H4 (cell line): ENCODE measurements at regions not wholly inside any gene's neighbourhood (a gene's known extent, or its start where the extent isn't known, plus 50 kb on each side); places are given as distances from the start of the nearest gene placed in this dataset.
"Not testable (repeated sequence)": the region's sequence is repeated elsewhere in the genome, so short reads cannot be mapped to it uniquely, and the experiment has no call there.

ENCODE experiments used
- DNase-seq: peaks from one replicate; pipeline ENCODE4 v3.0.0-alpha.2; 2015; ENCODE audit warnings: low spot score

DNA sequence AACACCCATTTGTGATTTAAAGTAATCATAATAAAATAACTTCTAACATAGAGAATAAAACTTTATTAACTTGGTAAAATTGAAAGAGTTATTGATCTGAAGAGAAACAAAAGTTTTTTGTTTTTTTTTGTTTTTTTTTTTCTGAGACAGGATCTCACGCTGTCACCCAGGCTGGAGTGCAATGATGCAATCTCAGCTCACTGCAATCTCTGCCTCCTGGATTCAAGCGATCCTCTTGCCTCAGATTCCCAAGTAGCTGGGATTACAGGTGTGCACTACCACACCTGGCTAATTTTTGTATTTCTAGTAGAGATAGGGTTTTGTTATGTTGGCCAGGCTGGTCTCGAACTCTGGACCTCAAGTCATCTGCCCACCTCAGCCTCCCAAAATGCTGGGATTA is 116.5 kb upstream of the SPATA31D4 start:
- not testable (repeated sequence) for DNase-seq

DNA sequence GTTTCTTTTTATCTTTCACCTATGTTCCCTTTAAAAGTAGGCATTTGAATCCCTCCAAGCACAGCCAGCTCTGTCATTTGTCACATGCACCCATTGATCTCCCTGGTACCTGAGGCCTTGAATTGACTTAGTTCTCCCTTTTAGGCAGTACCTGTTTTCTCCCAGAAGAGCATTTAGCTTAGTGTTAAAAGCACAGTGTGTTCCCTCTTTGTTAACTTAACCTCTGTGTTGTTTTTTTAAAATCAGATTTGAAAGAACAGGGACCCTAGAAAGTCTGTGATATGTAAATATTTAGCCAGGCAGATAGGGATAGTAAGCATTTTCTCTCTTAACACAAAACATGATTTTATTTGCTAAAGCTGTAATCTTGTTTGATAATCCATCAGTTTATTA is 113.8 kb upstream of the SPATA31D4 start:
- DNase-seq, result no peak

DNA sequence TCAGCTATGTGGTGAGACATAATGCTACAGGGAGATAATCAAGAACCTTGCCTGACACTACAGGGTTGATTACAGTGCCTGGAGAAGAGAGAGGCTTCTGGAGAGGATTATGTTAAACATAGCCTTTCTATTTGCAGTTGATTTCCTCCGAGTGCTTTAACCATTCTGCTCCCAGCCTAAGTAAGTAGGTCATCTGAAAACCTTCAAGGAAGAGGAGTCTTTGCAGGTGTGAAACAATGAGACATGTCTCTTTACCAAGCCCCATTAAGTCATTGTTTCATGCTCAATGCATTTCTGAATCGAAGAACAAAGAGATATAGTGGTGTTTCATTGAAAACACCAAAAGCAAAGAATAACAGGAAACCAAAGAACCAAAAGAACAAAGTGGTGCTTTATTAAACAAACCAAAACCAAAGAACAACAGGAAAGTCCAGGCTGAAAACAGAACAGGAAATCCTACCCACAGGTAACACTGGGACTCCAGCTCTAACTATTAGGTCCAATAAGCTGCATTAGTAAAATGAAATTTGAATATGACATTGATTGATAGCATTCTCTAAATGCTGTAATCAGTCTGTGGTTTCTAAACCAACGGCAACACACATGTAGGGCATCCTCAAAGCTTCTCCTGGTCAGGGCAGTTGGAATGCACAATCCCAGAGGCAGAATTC is 113.3 kb upstream of the SPATA31D4 start:
- no peak for DNase-seq

DNA sequence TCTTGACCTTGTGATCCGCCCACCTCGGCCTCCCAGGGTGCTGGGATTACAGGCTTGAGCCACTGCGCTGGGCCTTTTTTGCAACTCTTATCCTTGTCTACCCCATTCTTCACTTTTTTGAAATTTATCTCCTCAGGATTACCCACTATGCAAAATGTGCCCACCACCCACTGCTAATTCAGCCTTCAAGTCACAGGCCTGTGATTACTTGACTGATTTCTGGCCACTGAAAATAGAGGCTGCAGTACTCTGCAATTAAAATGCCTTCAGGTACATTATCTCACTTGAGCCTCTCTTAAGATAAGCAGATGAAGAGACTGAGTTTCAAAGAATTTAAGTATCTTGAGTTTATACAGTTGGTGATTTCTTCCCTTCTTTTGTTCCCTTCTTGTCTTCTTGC is 112.4 kb upstream of the SPATA31D4 start:
- DNase-seq, result no peak

DNA sequence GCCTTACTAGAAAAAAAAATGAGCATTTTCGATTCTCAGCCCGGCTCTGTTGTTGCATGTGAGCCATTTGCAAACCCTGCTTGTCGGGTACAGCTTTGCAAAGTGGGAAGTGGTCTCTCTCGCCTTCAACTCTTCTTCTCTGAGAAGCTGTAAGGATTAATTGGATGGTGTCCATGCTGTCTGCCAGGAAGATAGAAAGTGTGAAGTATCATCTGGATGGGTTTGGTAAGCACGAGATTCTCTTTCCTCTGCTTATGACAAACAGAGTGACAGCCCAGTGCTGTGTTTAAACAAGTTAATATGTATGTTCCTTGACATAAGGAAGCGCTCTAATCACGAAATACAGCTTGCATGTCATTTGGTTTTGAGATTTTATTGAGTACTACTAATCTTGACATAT is 109.1 kb upstream of the SPATA31D4 start:
- DNase-seq, result no peak

DNA sequence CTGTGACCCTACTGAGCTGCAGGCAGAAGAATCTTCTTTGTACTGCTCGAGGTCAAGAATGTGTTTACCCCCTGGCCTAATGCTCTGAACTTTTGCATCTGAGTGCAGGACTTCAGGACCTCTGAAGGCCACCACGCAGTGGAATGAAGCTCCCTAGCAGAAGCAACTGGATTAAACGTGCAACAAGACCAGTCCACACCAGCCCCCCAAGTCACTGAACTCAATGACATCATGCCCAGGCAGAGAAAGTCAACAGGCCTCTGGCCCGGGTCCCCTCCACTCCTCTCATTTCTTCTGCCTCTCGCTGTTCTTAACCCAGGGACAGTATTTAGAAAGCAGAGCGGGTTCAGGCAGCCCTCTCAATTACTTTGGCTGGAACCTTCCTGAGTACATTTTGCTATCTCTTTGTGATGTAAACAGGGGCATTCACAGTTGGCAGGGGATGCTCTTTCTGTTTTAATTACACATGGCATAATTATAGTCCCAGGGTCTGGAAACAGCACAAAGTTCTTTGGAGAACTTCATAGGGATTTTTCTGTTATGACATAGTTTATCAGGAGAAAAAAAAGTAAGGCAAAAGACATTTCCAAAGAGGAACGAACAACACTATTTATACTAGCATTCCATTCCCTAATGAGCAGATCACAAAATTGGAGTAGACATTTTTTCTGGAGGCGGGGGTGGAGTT is 108.2 kb upstream of the SPATA31D4 start:
- DNase-seq, result no peak

DNA sequence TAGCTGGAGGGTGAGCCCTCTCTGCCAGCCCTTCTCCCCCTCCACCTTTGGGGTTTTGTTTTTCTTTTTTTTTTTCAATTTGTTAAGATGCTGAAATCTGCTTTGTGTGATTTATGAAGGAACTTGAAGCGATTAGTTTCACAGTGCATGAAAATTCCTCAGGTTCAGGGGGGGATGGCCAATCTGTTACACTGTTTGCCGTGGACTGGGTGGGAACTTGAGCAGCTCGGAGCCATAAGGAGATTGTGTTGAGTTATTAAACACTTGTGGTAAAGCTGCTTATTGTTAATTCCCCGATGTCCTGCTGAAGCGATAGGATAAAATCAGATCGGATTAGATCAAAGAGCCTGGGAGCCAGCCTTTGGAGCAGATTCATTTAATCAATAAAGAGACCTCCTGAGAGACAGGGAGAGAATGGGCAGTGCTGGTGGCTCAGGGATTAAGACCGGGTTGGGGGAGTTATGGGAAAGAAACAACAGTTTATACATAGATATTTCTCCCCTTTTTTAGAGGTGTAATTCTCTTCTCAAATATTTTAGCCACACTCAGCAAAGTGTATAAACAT is 105.8 kb upstream of the SPATA31D4 start:
- DNase-seq, result no peak

DNA sequence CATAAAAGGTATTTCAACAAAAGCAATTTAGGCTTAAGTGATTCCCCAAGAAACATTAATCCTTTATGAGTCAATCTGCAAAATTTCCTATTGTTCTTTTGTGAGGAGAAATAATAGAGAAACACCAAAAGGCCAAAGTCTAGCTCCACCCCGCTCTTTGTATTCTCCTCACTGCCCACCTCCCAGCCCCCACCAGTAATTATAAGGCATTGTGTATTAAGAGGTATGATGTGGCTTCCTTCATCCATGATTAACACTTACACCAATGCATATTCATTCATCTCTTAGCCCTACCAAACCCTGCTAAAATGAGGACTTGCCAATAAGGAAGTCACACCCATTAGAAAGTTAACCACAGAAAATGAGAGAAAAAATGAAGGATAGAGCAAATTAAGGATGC is 105.3 kb upstream of the SPATA31D4 start:
- no peak for DNase-seq

DNA sequence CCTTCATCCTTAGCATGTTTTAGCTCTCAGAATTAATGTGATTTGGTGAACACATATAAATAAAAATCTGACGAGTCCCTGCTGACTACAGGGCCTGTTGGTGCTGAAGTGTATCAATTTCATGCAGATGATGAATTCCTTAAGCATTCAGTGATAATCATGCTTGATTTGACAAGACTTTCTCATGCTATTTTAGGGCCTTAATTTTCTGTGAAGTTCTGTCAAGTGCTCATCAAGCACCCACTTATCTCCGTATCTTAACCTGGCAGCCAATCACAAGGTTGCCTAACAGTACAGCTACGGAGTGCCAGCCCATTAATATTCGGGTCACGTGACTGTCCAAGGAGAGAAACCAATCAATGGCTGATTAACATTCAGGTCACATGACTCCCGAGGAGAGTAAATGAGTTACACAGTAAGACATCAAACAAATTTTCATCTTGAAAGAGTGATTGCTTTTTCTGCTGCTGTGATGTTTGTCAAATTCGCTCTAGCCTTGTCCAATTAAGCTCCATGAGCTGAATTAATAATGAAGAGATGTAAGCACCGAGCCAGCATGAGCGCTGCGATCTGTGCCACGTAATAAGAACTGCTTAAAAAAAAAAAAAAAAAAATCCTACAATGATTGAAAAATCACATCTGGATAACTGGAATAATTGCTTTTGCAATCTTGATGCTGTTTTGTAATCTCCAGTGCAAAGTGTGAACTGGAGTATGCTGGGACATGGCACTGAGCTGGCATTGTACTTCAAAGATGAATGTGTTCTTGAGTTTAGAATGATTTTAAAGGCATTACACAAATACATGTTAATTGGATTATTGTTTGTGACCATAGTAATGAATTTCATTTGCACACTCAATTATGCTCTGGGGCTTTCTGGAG is 104.3 kb upstream of the SPATA31D4 start:
- no peak for DNase-seq

DNA sequence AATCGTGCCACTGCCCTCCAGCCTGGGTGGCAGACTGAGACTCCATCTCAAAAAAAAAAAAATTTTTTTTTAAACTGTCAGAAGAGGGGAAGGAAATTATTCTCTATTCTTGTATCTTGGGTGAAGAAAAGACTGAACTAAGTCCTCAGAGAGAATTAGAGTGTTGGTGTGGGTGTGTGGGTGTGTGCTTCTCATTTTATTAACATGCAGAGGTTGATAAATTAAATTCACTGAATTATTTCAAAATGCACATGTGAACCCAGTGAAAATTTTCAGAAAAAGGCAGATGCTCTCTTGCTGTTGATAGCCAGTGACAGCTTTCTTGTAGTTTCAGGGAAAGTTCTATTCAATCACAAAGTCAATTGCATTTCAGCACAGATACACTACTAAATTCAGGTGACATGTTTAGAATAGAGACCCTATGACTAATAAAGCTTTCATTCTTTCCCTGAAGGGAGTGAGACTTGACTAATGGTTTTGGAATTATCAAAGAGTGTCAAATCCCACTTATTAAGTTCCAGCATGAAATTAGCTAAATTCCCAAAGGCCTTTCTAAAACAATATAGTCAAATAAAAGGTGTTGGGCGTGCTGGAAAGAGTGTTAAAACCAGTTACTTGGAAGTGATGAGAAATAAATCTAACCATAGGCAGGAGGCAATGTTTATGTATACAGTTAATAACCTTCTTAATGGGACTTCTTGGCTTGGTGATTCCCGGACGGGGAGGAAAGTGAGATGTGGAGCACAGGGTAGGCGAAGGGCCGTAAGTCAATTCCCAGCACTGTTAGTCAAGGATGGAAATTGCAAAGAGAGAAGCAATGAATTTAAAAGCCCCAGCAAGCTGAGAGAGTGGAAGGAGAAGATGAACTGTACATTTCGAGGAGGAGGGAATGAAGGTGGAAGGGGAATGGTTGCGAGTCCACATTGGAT is 103.2 kb upstream of the SPATA31D4 start:
- no peak for DNase-seq

DNA sequence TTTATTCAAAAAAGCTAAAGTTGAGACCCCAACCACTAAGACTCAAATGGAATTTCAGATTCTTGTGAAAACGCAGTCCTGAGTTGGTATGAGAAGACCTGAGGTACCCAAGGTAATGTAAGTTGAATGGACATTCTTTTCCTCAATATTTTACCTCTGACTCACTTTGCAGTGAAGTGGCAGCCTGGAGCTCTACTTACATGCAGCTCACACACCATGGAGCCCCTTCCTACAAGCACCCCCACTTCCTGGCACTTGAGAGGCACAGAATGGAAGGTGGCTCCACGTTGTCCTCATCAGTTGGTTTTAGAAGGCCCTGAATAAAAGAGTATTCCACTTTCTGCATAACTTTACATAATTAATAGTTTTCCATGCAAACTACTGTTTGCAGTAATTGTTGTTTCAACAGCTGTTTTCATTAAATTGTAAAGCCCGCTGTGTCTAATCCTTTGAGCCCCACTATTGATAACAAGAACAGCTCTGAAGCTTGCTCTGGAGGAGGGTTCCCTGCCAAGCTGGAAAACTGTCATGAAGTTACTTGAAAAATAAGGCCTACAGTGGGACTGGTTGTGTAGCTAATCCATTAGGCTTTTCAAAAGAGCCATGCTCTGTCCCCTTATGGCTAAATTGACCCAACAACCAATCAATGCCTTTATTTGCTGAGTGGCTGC is 102.2 kb upstream of the SPATA31D4 start:
- no peak for DNase-seq

DNA sequence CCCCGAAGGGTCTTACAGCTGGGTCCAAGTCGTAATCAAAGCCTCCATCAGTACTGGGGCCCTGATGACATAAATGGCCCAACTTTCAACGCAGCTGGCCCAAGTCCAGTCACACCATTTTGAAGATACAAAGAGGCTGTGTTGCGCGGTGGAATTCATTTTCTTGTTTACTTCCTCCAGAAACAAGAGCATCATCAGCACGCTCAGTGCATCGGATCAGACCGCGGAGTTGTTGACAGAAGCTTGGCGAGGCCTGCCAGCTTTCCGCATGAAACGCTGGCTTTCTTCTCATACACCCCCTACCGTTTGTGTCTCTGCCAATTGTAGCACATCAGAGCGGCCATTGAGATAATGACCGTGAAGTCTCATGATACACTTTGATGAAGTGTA is 101.7 kb upstream of the SPATA31D4 start:
- no peak for DNase-seq

DNA sequence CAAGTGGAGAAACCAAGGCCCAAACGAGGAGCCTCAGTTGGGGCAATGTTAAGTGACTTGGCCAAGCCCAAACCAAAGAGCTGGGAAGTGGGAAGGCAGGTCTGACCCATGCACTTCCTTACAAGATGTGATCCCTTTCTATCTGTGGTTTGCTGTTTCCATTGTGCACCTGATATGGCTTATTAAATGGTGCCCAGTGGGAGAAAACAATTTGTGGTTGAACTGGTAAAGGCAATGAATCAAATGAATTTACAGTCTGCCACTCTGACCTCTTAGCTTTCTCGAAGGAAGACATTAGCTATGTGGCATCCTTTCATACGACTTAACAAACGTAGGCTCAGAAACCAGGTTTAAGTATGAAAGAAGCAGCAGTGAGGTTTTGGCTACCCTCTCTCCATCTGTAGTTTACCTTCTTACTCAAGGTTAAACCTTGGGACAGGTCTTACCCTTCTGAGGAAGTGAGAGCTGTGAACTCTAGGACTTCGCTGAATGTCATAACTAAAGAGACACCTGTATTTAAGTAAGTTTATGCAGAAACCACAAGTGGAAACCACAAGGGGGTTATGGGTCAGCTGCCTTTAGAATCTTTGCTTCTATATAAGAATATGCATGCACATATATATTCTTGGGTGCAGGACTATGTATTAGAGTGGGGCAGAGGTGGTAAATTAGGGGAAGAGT is 100.5 kb upstream of the SPATA31D4 start:
- no peak for DNase-seq

DNA sequence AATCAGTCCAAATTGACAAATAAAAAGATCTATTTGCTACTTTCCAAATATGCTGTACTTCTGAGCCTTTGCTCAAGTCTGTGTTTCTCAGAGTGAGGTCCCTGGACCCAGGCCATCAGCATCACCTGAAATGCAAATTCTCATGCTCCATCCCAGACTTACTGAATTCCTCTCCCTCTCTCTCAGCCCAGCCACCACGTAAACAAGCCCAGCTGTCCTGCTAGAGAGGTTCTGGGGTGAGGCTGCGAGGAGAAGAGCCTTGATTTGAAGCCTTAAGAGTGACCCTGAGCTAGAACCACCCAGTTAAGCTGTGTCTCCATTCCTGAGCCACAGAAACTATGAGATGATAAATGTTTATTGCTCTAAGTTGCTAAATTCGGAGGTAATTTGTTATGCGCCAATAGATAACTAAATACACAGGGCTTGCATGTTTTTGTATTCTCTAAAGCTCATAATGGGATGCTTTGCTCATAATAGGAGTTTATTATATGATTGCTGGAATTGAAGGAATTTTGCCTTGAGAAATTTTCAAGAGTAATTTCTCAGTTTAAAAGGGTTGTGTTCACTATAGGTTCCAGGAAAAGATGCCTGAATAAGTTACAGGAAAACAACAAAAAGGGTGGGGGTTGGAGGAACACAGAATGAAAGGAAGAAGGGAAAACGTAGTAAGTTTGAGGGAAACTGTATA is 98.9 kb upstream of the SPATA31D4 start:
- no peak for DNase-seq

DNA sequence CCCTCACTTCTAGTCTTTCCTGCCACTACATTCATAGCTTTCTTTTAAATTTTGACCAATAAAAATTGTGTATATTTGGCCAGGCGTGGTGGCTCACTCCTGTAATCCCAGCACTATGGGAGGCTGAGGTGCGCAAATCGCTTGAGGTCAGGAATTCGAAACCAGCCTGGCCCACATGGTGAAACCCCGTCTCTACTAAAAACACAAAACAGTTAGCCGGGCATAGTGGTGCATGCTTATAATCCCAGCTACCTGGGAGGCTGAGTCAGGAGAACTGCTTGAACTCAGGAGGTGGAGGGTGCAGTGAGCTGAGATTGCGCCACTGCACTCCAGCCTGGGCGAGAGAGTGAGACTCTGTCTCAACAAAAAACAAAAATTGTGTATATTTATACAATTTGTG is 97.8 kb upstream of the SPATA31D4 start:
- DNase-seq, result not testable (repeated sequence)

DNA sequence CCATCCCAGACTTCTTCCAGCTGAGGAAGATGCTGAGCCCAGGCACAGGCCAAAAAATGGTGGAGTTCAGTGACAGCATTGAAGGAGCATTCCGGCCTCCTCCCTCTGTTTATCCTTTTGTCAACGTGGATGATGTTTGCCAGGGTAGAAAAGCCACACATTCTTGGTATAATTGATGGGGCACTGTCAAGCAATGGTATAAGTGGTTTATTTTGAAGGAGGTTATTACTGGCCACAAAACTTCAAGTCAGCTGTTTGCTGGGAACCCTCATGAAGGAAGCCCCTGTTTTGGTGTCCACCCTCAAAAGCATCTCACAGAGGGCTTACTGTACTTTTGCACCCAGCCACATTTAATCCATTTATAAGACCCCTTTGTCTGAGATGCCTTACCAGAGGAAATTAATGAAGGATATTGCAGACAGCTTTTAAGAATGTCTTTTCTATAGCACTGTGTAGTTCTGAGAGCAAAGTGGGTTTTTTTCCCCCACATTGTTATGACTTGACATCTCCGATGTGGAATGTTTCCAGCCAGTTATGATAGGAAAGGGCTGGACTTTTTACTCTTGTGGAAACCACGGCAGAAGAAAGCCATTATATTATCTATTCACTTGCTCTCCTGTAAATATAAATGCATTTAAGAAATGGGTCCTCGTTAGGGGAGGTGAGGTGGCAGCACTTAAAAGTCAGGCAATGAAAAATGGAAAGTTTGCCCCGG is 95.5 kb upstream of the SPATA31D4 start:
- peak; percentile 62 for DNase-seq

DNA sequence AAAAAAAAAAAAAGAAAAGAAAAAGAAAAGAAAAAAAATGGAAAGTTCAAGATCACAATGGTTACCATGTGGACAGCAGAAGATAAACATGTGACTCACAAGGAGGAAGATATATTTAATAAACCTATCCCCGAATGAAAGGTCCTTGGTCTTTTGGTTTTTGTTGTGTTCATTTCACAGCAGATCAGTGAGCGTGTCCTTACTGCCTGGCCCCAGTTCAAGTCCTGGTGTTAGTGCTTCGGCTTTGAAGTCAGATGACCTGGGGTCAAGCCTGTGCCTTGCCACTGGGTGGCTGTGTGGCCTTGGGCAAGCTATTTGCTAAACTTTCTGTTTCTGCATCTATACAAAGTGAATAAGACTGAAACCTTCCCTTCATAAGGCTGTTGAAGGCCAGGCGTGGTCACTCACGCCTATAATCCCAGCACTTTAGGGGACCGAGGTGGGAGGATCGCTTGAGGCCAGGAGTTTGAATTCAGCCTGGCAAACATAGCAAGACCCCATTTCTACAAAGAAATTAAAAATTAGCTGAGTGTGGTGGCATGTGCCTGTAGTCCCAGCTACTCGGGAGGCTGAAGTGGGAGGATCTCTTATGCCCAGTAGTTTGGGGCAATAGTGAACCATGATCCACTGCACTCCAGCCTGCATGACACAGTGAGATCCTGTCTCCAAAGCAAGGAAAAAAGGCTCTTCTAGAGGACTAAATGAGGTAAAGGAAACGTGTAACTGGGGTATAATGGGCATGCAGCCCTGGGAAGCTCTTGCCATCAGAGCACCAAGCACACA is 94.5 kb upstream of the SPATA31D4 start:
- DNase-seq, result peak; percentile 33

DNA sequence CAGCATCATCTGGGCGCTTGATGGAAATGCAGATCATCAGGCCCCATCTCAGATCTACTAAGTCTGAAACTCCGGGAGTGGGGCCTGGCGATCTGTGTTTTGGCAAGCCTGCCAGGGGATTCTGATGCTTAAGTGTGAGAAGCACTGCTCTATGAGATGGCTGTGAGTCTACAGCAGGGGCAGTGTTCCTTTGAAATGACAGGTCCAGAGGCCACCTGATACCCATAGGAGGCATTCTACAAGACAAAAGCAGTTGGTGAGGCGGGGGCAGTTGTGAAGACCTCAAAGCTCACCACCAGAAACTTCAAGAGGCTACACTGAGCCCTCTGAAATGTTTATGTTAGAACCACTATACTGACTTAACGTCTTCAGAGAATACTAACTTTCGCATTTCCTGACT is 86.9 kb upstream of the SPATA31D4 start:
- no peak for DNase-seq
